HG03432 (cell line): ENCODE measurements at regions not wholly inside any gene's neighbourhood (a gene's known extent, or its start where the extent isn't known, plus 50 kb on each side); places are given as distances from the start of the nearest gene placed in this dataset.

Experiments used
- ATAC-seq: cut with Tn5 transposase; IDR thresholded peaks from one replicate; pipeline ENCODE4 v1.9.1; 2021; ENCODE audit warnings: mild to moderate bottlenecking, moderate library complexity; ENCODE audit not compliant: unreplicated experiment

GRCh38 chr6:17047889-17048288, 54.0 kb upstream of the STMND1 start:
- ATAC-seq, result no peak

DNA sequence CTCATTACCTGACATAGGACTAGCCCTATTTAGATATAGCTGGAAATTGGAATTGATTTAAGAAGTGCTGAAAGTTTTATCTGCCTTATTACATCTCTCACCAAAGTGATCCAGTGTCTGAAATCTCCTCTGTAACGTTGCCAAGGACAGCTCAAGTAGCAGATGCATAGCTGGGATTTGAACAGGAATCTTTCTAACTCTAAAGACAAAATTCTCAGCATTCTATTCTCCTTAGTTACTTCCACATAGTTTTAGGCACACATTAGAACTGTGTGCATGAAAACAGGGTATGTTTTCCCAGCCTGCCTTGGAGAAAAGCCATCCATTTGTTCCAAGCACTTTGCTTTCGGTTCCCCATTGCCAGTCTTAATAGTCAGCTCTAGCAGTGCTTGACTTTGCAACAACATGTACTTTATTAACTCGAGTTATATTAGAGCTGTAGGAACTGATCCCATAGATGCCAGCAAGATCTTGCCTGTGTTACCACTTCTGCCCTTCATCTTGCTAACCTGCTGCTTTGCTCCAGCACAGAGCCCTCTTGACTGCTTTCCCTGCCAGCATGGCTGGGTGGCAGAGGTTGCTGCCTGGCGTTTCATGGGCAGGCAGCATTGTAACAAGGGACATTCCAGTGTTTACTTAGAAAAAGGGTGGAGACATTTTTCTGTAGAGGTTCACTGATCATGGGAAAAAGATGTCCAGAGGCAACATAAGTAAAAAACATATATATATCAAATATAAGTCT, 56.1 kb upstream of the STMND1 start:
- no peak for ATAC-seq

- no peak for ATAC-seq
Measured at GRCh38 chr6:17043148-17043522, 58.7 kb upstream of the STMND1 start.

GRCh38 chr6:17042422-17043147, 59.3 kb upstream of the STMND1 start:
- no peak for ATAC-seq

DNA sequence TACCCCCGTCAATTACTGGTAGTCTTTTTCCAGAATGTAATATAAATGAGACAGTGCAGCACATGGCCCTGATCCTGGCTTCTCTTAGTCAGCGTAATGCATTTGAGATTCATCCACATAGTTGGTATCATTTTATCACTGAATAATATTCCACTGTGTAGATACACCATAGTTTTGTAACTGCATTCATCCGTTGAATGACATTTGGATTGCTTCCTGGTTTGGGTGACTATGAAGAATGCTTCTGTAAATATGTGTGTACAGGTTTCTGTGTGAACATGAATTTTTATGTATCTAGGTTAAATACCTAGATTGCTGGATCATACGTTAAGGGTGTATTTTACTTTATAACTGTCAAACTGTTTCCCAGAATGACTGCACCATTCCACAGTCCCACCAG, 62.6 kb upstream of the STMND1 start:
- no peak for ATAC-seq

GRCh38 chr6:17038316-17038715, 63.5 kb upstream of the STMND1 start:
- no peak for ATAC-seq

- ATAC-seq, result no peak
Measured at GRCh38 chr6:17036065-17036393, 65.8 kb upstream of the STMND1 start.

DNA sequence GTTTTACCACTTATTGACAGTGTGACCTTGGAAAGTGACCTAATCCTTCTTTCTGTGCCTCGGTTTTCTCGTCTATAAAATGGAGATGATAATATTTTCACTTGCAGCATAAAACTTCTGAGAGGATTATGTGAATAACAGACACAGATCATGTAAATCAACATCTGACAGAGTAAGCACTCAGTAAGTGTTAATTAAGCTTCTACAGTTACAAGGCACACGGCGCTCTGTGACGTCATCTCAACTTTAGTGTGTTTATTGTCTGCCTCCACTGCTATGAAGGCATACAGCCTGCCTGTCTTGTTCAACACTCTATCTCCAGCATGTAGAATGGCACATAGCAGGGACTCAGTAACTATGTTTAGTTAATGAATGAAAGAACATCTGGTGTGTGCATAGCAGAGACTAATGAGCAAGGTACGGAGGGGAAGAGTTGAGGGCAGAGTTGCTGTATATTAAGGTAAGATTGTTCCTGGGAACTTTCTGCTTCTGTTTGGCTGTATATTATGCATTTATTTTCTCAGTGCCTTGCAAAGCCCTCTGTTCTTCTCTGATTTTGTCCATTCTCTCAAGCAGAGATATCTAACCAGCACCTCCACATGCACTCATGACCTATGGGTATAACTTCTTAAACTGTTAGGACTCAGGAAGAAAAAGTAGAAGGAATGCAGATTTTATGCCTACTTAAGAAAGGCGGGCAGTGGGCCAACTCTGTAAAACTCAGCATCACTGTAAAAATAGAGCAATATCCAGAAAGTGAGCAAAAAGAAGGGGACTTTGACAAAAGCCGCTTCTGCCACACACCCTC, 66.4 kb upstream of the STMND1 start:
- ATAC-seq, result no peak

- no peak for ATAC-seq
Measured at GRCh38 chr6:17033746-17034145, 68.1 kb upstream of the STMND1 start.

DNA sequence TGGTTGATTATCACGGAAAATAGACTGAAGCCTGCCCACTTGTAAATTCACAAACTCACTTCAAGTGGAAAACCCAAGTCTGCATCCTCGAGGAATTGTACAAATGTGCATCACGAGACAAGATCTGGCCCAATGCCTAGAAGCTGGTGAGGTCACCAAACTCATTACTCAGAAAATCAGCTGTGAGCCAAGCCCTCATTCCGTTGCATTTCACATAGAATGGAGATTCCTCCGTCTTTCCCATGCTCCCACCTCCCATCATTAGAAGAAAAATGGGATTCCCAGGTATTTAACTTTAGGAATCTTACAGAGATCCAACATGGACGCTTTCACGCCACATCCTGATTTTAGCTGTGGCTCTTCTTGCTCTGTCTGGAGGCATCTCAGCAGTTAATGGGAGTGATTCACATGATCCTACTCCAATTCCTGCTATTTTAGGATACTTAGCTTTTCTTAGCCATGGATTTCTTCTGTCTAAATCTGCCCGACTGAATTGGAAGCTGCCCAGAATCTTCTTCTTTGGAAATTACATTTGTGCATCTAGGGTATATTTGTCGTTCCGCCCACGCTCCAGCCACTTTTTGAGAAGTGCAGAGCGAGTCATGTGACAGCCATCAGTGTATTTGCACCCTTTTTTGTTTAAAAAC, 68.7 kb upstream of the STMND1 start:
- no peak for ATAC-seq

GRCh38 chr6:17032590-17032987, 69.3 kb upstream of the STMND1 start:
- no peak for ATAC-seq

DNA sequence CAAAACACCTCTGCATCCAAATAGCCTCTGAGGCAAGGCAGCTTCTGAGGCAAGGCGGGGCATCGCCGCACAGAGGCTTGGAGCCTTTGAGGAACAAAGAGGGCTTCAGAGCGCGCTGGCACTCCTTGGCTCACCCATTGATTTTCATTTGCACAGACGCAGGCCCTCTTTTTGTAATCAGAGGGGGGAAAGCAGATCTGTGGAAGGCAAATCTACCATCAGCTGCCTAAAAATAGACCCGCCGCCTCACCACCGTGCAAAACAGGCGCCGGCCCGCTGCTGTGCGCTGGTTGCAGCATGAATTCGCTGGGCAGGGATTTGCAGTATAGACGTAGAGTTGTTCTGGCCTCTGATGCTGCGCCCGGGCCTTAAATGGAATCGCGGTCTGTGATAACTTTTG, 69.9 kb upstream of the STMND1 start:
- no peak for ATAC-seq

GRCh38 chr6:17027441-17027840, 74.4 kb upstream of the STMND1 start:
- ATAC-seq, result no peak

DNA sequence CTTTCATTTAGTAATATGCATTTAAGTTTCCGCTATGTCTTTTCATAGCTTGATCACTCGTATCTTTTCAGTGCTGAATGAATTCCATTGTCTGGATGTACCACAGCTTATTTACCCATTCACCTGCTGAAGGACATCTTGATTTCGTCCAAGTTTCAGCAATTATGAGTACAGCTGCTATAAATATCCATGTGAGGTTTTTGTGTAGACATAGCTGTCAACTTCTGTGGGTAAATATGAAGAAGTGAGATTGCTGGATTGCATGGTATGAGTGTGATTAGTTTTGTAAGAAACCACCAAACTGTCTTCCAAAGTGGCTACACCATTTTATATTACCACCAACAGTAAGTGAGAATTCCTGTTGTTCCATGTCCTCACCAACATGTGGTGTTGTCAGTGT, 79.2 kb upstream of the STMND1 start:
- ATAC-seq, result peak; percentile 86

DNA sequence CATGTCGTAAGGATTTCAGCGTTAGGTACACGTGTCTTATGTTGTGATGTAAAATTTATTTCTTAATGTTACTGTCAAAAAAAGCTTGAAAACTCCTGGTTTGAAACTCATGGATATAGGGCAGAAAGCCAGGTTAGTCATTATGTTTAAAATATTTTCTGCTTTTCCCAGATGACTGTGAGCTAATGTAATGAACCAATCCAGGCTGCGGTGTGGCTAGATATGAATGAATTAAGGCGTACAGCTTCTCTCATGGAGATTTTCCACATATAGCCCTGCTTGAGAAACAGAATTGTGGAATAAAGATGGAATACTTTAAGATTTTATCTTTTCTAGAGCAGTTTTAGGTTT, 80.3 kb upstream of the STMND1 start:
- ATAC-seq, result no peak

GRCh38 chr6:17020889-17021538, 80.8 kb upstream of the STMND1 start:
- ATAC-seq, result no peak

DNA sequence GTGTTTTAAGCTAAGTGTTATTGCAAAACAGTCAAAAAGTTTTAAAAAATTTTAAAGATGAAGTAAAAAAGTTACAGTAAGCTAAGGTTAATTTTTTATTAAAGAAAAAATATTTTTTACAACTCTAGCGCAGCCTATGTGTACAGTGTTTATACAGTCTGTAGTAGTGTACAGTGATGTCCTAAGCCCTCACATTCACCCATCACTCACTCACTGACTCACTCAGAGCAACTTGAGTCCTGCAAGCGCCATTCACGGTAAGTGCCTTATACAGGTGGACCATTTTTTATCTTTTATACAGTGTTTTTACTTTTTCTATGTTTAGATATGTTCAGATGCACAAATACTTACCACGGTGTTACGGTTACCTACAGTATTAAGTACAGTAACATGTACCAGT, 83.4 kb upstream of the STMND1 start:
- no peak for ATAC-seq

GRCh38 chr6:17017416-17017815, 84.4 kb upstream of the STMND1 start:
- no peak for ATAC-seq

DNA sequence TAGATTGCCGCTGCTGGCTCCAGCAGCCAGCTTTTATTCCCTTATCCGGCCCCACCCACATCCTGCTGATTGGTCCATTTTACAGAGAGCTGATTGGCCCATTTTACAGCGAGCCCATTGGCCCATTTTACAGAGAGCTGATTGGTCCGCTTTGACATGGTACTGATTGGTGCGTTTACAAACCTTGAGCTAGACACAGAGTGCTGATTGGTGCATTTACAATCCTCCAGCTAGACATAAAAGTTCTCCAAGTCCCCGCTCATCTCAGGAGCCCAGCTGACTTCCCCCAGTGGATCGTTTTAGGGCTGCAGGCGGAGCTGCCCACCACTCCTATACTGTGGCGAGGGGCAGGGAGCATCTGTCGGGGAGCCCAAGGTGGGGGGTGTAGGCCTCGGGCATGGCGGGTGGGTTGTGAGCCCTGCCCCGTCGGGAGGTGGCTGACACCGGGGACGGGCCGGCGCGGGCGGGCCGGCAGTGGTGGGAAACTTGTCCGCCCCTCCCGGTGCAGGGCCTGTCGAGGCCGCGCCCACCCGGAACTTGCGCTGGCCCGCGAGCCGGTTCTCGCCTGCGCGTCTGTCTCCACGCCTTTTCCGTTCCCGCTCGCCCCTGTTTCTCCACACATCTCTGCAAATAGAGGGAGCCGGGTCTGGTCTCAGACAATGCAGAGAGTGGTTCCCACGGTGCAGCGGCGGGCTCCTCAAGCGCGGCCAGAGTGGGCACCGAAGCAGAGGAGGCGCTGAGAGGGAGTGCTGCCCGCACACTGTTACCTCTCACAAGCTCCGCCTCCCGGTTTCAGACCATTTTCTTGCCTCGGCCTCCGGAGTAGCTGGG, 86.1 kb upstream of the STMND1 start:
- peak; percentile 15 for ATAC-seq

DNA sequence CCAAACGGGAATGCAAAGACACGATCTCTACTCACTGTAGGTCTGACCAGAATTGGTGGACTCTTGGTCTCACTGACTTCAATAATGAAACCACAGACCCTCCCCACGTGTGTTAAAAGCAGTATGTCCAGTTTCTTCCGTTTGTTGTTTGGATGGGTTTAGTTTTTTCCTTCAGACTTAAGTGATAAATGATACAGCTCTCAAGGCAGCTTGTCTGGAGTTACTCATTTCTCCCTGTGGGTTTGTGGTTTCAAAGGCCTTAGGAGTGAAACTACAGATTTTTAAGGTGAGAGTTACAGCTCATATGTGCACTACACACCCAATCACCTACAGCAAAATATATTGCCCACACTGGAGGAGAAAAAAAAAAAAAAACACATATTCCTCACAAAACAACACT, 86.7 kb upstream of the STMND1 start:
- ATAC-seq, result peak; percentile 98
